ENCODE measurements at regions not wholly inside any gene's neighbourhood (a gene's known extent, or its start where the extent isn't known, plus 50 kb on each side); places are given as distances from the start of the nearest gene placed in this dataset.

DNA sequence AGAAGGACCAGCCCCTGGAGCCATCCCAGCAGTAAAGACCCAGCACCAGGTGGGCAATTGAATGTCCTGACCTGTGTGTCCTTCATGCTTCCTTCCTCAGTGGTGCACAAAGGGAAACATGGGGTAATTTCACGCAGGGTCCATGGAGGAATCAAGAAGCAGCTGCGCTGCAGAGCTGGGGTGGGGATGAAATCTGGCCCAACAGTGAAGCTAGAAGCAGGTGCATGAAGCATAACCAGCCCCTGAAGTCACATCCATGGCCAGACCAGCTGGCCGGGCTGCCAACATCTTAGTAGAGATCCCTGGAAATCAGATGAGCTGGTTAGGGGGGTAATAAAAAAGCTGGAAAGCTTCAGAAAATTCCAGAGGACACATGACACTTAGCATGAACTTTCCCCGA lies 646.7 kb upstream of the DEFB115 start:
- Histone ChIP-seq H3K18ac (ENCODE audit: low read depth, low read length) (no peak overlapping the region), H3K79me1 (ENCODE audit: low read depth in 1 of 2, low read length in 2 of 2) (no peaks in the 10 kb centered on the region), H2BK20ac (ENCODE audit: low read depth, low read length) (no peak overlapping the region), H2BK15ac (ENCODE audit: low read depth, low read length) (no peak overlapping the region), H3K4ac (ENCODE audit: low read depth, low read length) (no peak overlapping the region), H2AK9ac (replicated peaks; ENCODE audit: low read depth, low read length, poor library complexity) (no peak overlapping the region), H3K4me3 (ENCODE audit: insufficient read depth, low read depth, low read length) (no peak overlapping the region), H3K14ac (replicated peaks; ENCODE audit: low read depth, low read length) (no peak overlapping the region), H3K27me3 (ENCODE audit: control insufficient read depth, insufficient read depth, low read length) (no peaks in the 10 kb centered on the region), H3K9me3 (ENCODE audit: control insufficient read depth, insufficient read depth, low read length) (peaks cover 33% of the 10 kb centered on the region), H3K36me3 (ENCODE audit: control insufficient read depth, insufficient read depth, low read length) (no peaks in the 10 kb centered on the region), H4K20me1 (ENCODE audit: insufficient read depth, low read length) (no peaks in the 10 kb centered on the region), H3K23ac (ENCODE audit: low read depth, low read length) (no peak overlapping the region), H4K91ac (ENCODE audit: insufficient read depth, low read depth, low read length) (no peak overlapping the region), H2BK5ac (ENCODE audit: low read depth, low read length, poor library complexity, severe bottlenecking) (no peak overlapping the region), H3K9me1 (ENCODE audit: insufficient read depth, low read length) (no peaks in the 10 kb centered on the region), H3K56ac (ENCODE audit: extremely low read depth, insufficient read depth, low read length) (no peak overlapping the region), H2BK120ac (ENCODE audit: low read depth, low read length) (no peak overlapping the region), H3K4me1 (ENCODE audit: control insufficient read depth, insufficient read depth, low read length) (no peaks in the 10 kb centered on the region), H3K9ac (ENCODE audit: low read depth, low read length) (no peak overlapping the region), H3K4me2 (ENCODE audit: low read depth, low read length) (no peak overlapping the region), H4K8ac (ENCODE audit: low read depth in 2 of 2, low read length in 2 of 2) (no peak overlapping the region), H3K27ac (ENCODE audit: insufficient read depth, low read length) (no peak overlapping the region), H4K5ac (ENCODE audit: low read depth, low read length) (no peak overlapping the region), H2AK5ac (ENCODE audit: low read depth, low read length) (no peak overlapping the region), H2AFZ (replicated peaks; ENCODE audit: low read length, poor library complexity) (no peak overlapping the region)
- no TSS peak for BruUV-seq (replicated peaks)
- dilution Hi-C loops (cut with HindIII; ENCODE audit: low sequenced_read_pairs, unreplicated experiment) (no loop called here), intact Hi-C loops (cut with micrococcal nuclease) (no loop called here), in situ Hi-C loops (cut with MboI; ENCODE audit: low sequenced_read_pairs) (no loop called here)
- DNase-seq (no peak), ATAC-seq (ENCODE audit: low read depth) (no peak)
- ChIA-PET POLR2A (ENCODE audit: unreplicated experiment) (no interaction called here), CTCF (no interaction called here)
- 17% methylated on average over 1 of the region's 4 CpGs; no CpG with 5 or more reads in 1 of the 2 experiments for WGBS, 2 experiments (ENCODE audit: extremely low coverage in 2 of 2, insufficient read length in 1 of 2)
- TF ChIP-seq RAD21 (IDR thresholded peaks at IDR 0.05; ENCODE audit: low read length): no peak
- TF ChIP-seq RFX5 (IDR thresholded peaks at IDR 0.05; ENCODE audit: low read depth, low read length): no peak
- no peak for TF ChIP-seq FOS (IDR thresholded peaks at IDR 0.05; ENCODE audit: low read depth, low read length)
- TF ChIP-seq BHLHE40 (IDR thresholded peaks at IDR 0.05; ENCODE audit: low read depth, low read length): no peak
- TF ChIP-seq, protein P1, sequence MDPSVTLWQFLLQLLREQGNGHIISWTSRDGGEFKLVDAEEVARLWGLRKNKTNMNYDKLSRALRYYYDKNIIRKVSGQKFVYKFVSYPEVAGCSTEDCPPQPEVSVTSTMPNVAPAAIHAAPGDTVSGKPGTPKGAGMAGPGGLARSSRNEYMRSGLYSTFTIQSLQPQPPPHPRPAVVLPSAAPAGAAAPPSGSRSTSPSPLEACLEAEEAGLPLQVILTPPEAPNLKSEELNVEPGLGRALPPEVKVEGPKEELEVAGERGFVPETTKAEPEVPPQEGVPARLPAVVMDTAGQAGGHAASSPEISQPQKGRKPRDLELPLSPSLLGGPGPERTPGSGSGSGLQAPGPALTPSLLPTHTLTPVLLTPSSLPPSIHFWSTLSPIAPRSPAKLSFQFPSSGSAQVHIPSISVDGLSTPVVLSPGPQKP (IDR thresholded peaks at IDR 0.05; ENCODE audit: borderline replicate concordance, low read depth, low read length): no peak
- TF ChIP-seq RCOR1 (IDR thresholded peaks at IDR 0.05; ENCODE audit: insufficient replicate concordance, low read length): no peak
- no peak for TF ChIP-seq MAFK (IDR thresholded peaks at IDR 0.05; ENCODE audit: low read depth, low read length)
- no peak for TF ChIP-seq MAZ (IDR thresholded peaks at IDR 0.05; ENCODE audit: borderline replicate concordance, low read depth, low read length)
- TF ChIP-seq, protein P2, sequence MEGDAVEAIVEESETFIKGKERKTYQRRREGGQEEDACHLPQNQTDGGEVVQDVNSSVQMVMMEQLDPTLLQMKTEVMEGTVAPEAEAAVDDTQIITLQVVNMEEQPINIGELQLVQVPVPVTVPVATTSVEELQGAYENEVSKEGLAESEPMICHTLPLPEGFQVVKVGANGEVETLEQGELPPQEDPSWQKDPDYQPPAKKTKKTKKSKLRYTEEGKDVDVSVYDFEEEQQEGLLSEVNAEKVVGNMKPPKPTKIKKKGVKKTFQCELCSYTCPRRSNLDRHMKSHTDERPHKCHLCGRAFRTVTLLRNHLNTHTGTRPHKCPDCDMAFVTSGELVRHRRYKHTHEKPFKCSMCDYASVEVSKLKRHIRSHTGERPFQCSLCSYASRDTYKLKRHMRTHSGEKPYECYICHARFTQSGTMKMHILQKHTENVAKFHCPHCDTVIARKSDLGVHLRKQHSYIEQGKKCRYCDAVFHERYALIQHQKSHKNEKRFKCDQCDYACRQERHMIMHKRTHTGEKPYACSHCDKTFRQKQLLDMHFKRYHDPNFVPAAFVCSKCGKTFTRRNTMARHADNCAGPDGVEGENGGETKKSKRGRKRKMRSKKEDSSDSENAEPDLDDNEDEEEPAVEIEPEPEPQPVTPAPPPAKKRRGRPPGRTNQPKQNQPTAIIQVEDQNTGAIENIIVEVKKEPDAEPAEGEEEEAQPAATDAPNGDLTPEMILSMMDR (conservative IDR thresholded peaks at IDR 0.05; ENCODE audit: low read depth, low read length): no peak
- TF ChIP-seq SMC3 (IDR thresholded peaks at IDR 0.05; ENCODE audit: low read depth, low read length): no peak
- no peak for TF ChIP-seq NFE2L2 (IDR thresholded peaks at IDR 0.05; ENCODE audit: low read depth, low read length)
- TF ChIP-seq MXI1 (IDR thresholded peaks at IDR 0.05; ENCODE audit: borderline replicate concordance, low read depth, low read length): no peak
- TF ChIP-seq, protein P3, sequence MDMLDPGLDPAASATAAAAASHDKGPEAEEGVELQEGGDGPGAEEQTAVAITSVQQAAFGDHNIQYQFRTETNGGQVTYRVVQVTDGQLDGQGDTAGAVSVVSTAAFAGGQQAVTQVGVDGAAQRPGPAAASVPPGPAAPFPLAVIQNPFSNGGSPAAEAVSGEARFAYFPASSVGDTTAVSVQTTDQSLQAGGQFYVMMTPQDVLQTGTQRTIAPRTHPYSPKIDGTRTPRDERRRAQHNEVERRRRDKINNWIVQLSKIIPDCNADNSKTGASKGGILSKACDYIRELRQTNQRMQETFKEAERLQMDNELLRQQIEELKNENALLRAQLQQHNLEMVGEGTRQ (IDR thresholded peaks at IDR 0.05; ENCODE audit: low read depth, low read length): no peak
- TF ChIP-seq POLR2A (IDR thresholded peaks at IDR 0.05; ENCODE audit: low read depth, low read length): no peak
- TF ChIP-seq CEBPB (IDR thresholded peaks at IDR 0.05; ENCODE audit: low read depth, low read length): no peak
